ENCODE measurements at regions not wholly inside any gene's neighbourhood (a gene's known extent, or its start where the extent isn't known, plus 50 kb on each side); places are given as distances from the start of the nearest gene placed in this dataset.

DNA sequence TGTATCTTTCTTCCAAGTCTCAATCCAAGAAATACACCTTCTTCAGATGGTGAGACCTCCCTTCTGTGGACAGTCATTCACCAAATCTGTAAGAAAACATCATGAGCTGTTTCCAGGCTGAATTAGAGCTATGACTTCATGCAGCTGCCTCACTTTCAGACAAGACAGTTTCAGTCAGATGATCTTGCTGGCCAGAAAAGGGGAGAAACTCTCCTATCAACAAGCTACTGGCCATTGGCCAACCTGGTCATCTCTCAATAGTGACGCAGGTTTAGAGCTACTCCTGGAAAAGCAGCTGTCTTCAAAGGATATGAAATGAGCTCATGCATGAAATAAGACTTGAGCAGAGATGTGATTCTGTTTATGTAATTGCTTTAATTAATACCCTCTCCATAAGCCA, 69.6 kb upstream of the NDP start:
- Histone ChIP-seq H3K4me1 (ENCODE audit: control insufficient read depth in 1 of 2, insufficient read depth in 1 of 2, low read depth in 1 of 2, low read length in 1 of 2) (peaks cover 23 to 33% of the 10 kb centered on the region in 2 experiments), H3K4me3 (ENCODE audit: low read depth in 1 of 2, low read length in 1 of 2) (no peak overlapping the region), H3K9me3 (no peaks in the 10 kb centered on the region), H3K36me3 (no peaks in the 10 kb centered on the region), H3K27ac (no peak overlapping the region), H3K27me3 (no peaks in the 10 kb centered on the region)
- TF ChIP-seq CTCF (IDR thresholded peaks at IDR 0.05) = no peak

DNA sequence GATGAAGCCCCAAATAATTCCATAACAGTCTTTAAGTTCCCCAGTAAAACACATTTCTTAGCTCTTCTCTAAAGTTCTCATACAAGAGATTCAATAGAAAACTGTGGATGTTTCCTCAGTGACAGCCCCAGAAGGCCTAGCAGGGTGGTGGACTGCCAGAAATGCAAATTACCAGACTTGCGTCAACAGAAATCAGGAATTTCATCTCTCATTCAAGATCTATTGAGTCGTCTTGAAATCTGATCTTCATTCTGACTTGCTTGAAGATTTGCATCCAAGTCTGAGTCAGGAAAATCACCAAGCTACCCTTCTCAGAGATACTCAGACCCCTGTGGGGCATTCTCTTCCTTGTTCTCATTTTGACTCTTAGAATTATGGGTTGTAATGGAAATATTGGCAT, 68.9 kb upstream of the NDP start:
- no peak for TF ChIP-seq CTCF (IDR thresholded peaks at IDR 0.05)
- Histone ChIP-seq H3K4me3 (ENCODE audit: low read depth in 1 of 2, low read length in 1 of 2) (no peak overlapping the region), H3K4me1 (ENCODE audit: control insufficient read depth in 1 of 2, insufficient read depth in 1 of 2, low read depth in 1 of 2, low read length in 1 of 2) (peaks cover 23 to 33% of the 10 kb centered on the region in 2 experiments), H3K27me3 (no peaks in the 10 kb centered on the region), H3K36me3 (no peaks in the 10 kb centered on the region), H3K27ac (no peak overlapping the region), H3K9me3 (no peaks in the 10 kb centered on the region)

DNA sequence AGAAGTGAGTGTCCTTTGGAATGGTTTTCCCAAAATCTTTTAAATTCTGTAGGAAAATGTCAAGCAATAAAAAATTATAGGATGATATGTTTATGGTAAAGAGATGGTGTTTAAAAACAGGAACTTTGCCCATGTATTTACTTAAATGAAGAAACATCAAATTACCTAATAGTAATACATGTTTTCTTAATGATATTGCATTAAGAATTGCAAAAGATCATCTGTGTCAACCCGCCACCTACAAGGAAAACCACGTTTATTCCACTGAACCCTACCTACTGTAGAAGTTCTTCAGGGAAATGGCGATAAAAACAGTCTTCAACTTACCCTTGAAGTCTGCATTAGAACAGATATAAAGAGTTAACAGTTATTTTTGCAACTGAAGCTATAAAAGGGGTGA, 67.2 kb upstream of the NDP start:
- H3K27me3 ChIP-seq = no peaks in the 10 kb centered on the region

DNA sequence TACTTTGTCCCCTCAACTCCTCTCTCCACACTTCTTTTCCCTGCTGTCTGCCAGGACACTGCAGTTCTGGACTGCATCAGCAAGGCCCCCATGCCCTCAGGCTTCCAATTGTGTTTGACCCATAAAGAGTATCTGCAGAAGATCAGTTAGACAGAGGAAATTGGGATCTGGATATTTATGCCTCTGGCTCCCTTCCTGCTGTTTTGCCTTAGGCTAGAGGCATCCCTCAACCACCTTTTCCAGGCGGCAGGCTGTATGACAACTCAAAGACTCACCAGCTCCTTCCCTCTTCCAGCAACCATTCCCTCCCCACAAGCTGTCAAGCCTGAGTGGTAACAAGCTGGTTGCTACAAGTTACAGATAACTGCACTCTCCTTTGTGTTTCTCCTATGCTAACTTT, 66.4 kb upstream of the NDP start:
- H3K27ac ChIP-seq = peak overlapping the region; percentile 70
- H3K27me3 ChIP-seq = no peaks in the 10 kb centered on the region
- no peaks in the 10 kb centered on the region for H3K9me3 ChIP-seq
- H3K36me3 ChIP-seq = no peaks in the 10 kb centered on the region
- TF ChIP-seq CTCF (IDR thresholded peaks at IDR 0.05) = no peak
- H3K4me1 ChIP-seq (ENCODE audit: control insufficient read depth in 1 of 2, insufficient read depth in 1 of 2, low read depth in 1 of 2, low read length in 1 of 2) = peaks cover 27 to 37% of the 10 kb centered on the region in 2 experiments
- no peak overlapping the region for H3K4me3 ChIP-seq (ENCODE audit: low read depth in 1 of 2, low read length in 1 of 2)

More for the DNA sequence above, 67.2 kb upstream of the NDP start:
- no peak for TF ChIP-seq CTCF (IDR thresholded peaks at IDR 0.05)
- Histone ChIP-seq H3K27ac (peak overlapping the region; percentile 70), H3K4me3 (ENCODE audit: low read depth in 1 of 2, low read length in 1 of 2) (no peak overlapping the region), H3K36me3 (no peaks in the 10 kb centered on the region), H3K9me3 (no peaks in the 10 kb centered on the region), H3K4me1 (ENCODE audit: control insufficient read depth in 1 of 2, insufficient read depth in 1 of 2, low read depth in 1 of 2, low read length in 1 of 2) (peaks cover 27 to 37% of the 10 kb centered on the region in 2 experiments)

GRCh38 chrX:44036336-44036735, 63.1 kb upstream of the NDP start:
- Histone ChIP-seq H3K4me1 (ENCODE audit: control insufficient read depth in 1 of 2, insufficient read depth in 1 of 2, low read depth in 1 of 2, low read length in 1 of 2) (peaks cover 25 to 36% of the 10 kb centered on the region in 2 experiments), H3K27me3 (no peaks in the 10 kb centered on the region), H3K36me3 (no peaks in the 10 kb centered on the region), H3K4me3 (ENCODE audit: low read depth in 1 of 2, low read length in 1 of 2) (no peak overlapping the region), H3K27ac (no peak overlapping the region), H3K9me3 (no peaks in the 10 kb centered on the region)
- TF ChIP-seq CTCF (IDR thresholded peaks at IDR 0.05) = no peak

- no peak overlapping the region for H3K4me3 ChIP-seq (ENCODE audit: low read depth in 1 of 2, low read length in 1 of 2)
- no peaks in the 10 kb centered on the region for H3K36me3 ChIP-seq
- no peak overlapping the region for H3K27ac ChIP-seq
- no peaks in the 10 kb centered on the region for H3K27me3 ChIP-seq
- peaks cover 17 to 29% of the 10 kb centered on the region in 2 experiments for H3K4me1 ChIP-seq (ENCODE audit: control insufficient read depth in 1 of 2, insufficient read depth in 1 of 2, low read depth in 1 of 2, low read length in 1 of 2)
- no peak for TF ChIP-seq CTCF (IDR thresholded peaks at IDR 0.05)
- no peaks in the 10 kb centered on the region for H3K9me3 ChIP-seq
Measured at GRCh38 chrX:44035571-44035970, 62.4 kb upstream of the NDP start.

Data from neutrophil (primary cell).